ENCODE measurements at regions not wholly inside any gene's neighbourhood (a gene's known extent, or its start where the extent isn't known, plus 50 kb on each side); places are given as distances from the start of the nearest gene placed in this dataset.
"Not testable (repeated sequence)": the region's sequence is repeated elsewhere in the genome, so short reads cannot be mapped to it uniquely, and the experiment has no call there.

GRCh38 chr2:111390605-111391004 is 269.9 kb downstream of the BCL2L11 start:
- FAIRE-seq = peak; percentile 50

GRCh38 chr2:111395350-111396128 is 274.8 kb downstream of the BCL2L11 start:
- H2AFZ ChIP-seq (ENCODE audit: low read length); H3K4me2 ChIP-seq (ENCODE audit: insufficient read depth in 1 of 2, low read depth in 2 of 2, low read length in 2 of 2); H3K4me1 ChIP-seq (replicated peaks in 1 of 4; ENCODE audit: control insufficient read depth in 3 of 4, insufficient read depth in 4 of 4, low read length in 3 of 4); H3K4ac ChIP-seq (replicated peaks; ENCODE audit: insufficient read length, low read depth, low read length); H2BK20ac ChIP-seq (ENCODE audit: low read length); H3K14ac ChIP-seq (ENCODE audit: insufficient read length); H3K36me3 ChIP-seq (ENCODE audit: control insufficient read depth in 2 of 4, insufficient read depth in 4 of 4, low read length in 3 of 4); H2AK5ac ChIP-seq (ENCODE audit: low read depth, low read length); H3K4me3 ChIP-seq (ENCODE audit: extremely low read depth in 1 of 4, insufficient read depth in 2 of 4, low read depth in 3 of 4, low read length in 4 of 4); H3K56ac ChIP-seq (replicated peaks; ENCODE audit: insufficient read length, low read depth, low read length); H3K9me3 ChIP-seq (ENCODE audit: insufficient read depth in 2 of 2, low read depth in 1 of 2, low read length in 1 of 2); H2BK120ac ChIP-seq (replicated peaks; ENCODE audit: low read depth, low read length); H3K27me3 ChIP-seq (replicated peaks in 1 of 4; ENCODE audit: control insufficient read depth in 3 of 4, extremely low read depth in 1 of 4, insufficient read depth in 3 of 4, low read length in 3 of 4); H3K18ac ChIP-seq (ENCODE audit: extremely low read depth, low read length); H3K23me2 ChIP-seq (ENCODE audit: low read depth, low read length); H3K79me1 ChIP-seq (ENCODE audit: low read depth, low read length); H3K79me2 ChIP-seq (ENCODE audit: control insufficient read depth in 1 of 2, insufficient read depth in 2 of 2, low read length in 2 of 2); H3K27ac ChIP-seq (ENCODE audit: low read depth, low read length); DNase-seq (ENCODE audit: low read depth in 1 of 2, low spot score in 2 of 2); H4K5ac ChIP-seq (ENCODE audit: insufficient read length, low read depth, low read length); H2BK12ac ChIP-seq (ENCODE audit: low read depth, low read length); H3K9ac ChIP-seq (replicated peaks in 1 of 4; ENCODE audit: extremely low read depth in 1 of 4, low read depth in 3 of 4, low read length in 3 of 4); H2BK15ac ChIP-seq (ENCODE audit: low read length); H3K23ac ChIP-seq (ENCODE audit: insufficient read length); H2BK5ac ChIP-seq (ENCODE audit: low read depth, low read length); POLR2A ChIA-PET (ENCODE audit: partially characterized antibody); H4K8ac ChIP-seq (ENCODE audit: extremely low read depth, insufficient read depth, low read length); H4K20me1 ChIP-seq (replicated peaks in 1 of 2; ENCODE audit: control insufficient read depth in 1 of 2, insufficient read depth in 2 of 2, low read length in 2 of 2); H4K91ac ChIP-seq (replicated peaks; ENCODE audit: insufficient read length, low read length); CTCF ChIA-PET (ENCODE audit: partially characterized antibody); FAIRE-seq: not testable (repeated sequence)
- WGBS, 2 experiments (ENCODE audit: extremely low coverage in 1 of 2, insufficient coverage in 1 of 2, insufficient read length in 1 of 2, insufficient replicate concordance in 2 of 2, low coverage in 1 of 2, low lambda C conversion rate in 2 of 2, missing lambda C conversion rate in 1 of 2) = 81% methylated on average over 6 of the region's 10 CpGs; no CpG with 5 or more reads in 1 of the 2 experiments

More at GRCh38 chr2:111390605-111391004, 269.9 kb downstream of the BCL2L11 start:
- H2BK15ac ChIP-seq (ENCODE audit: low read length); H4K20me1 ChIP-seq (replicated peaks in 1 of 2; ENCODE audit: control insufficient read depth in 1 of 2, insufficient read depth in 2 of 2, low read length in 2 of 2); H2BK20ac ChIP-seq (ENCODE audit: low read length); H2BK120ac ChIP-seq (replicated peaks; ENCODE audit: low read depth, low read length); H4K91ac ChIP-seq (replicated peaks; ENCODE audit: insufficient read length, low read length); H3K27ac ChIP-seq (ENCODE audit: low read depth, low read length); H3K4me1 ChIP-seq (replicated peaks in 1 of 4; ENCODE audit: control insufficient read depth in 3 of 4, insufficient read depth in 4 of 4, low read length in 3 of 4); H3K36me3 ChIP-seq (ENCODE audit: control insufficient read depth in 2 of 4, insufficient read depth in 4 of 4, low read length in 3 of 4); H2BK12ac ChIP-seq (ENCODE audit: low read depth, low read length); H3K23me2 ChIP-seq (ENCODE audit: low read depth, low read length); H4K5ac ChIP-seq (ENCODE audit: insufficient read length, low read depth, low read length); H3K14ac ChIP-seq (ENCODE audit: insufficient read length); H3K9me3 ChIP-seq (ENCODE audit: insufficient read depth in 2 of 2, low read depth in 1 of 2, low read length in 1 of 2); CTCF ChIA-PET (ENCODE audit: partially characterized antibody); H2BK5ac ChIP-seq (ENCODE audit: low read depth, low read length); H2AK5ac ChIP-seq (ENCODE audit: low read depth, low read length); H3K4ac ChIP-seq (replicated peaks; ENCODE audit: insufficient read length, low read depth, low read length); H3K18ac ChIP-seq (ENCODE audit: extremely low read depth, low read length); H3K79me2 ChIP-seq (ENCODE audit: control insufficient read depth in 1 of 2, insufficient read depth in 2 of 2, low read length in 2 of 2); POLR2A ChIA-PET (ENCODE audit: partially characterized antibody); DNase-seq (ENCODE audit: low read depth in 1 of 2, low spot score in 2 of 2); H3K27me3 ChIP-seq (replicated peaks in 1 of 4; ENCODE audit: control insufficient read depth in 3 of 4, extremely low read depth in 1 of 4, insufficient read depth in 3 of 4, low read length in 3 of 4); H3K4me2 ChIP-seq (ENCODE audit: insufficient read depth in 1 of 2, low read depth in 2 of 2, low read length in 2 of 2); H3K56ac ChIP-seq (replicated peaks; ENCODE audit: insufficient read length, low read depth, low read length); H3K4me3 ChIP-seq (ENCODE audit: extremely low read depth in 1 of 4, insufficient read depth in 2 of 4, low read depth in 3 of 4, low read length in 4 of 4); H3K23ac ChIP-seq (ENCODE audit: insufficient read length); H4K8ac ChIP-seq (ENCODE audit: extremely low read depth, insufficient read depth, low read length); H3K9ac ChIP-seq (replicated peaks in 1 of 4; ENCODE audit: extremely low read depth in 1 of 4, low read depth in 3 of 4, low read length in 3 of 4); H3K79me1 ChIP-seq (ENCODE audit: low read depth, low read length); H2AFZ ChIP-seq (ENCODE audit: low read length): not testable (repeated sequence)
- 100% methylated on average over 1 of the region's 2 CpGs; no CpG with 5 or more reads in 1 of the 2 experiments for WGBS, 2 experiments (ENCODE audit: extremely low coverage in 1 of 2, insufficient coverage in 1 of 2, insufficient read length in 1 of 2, insufficient replicate concordance in 2 of 2, low coverage in 1 of 2, low lambda C conversion rate in 2 of 2, missing lambda C conversion rate in 1 of 2)

Measured in H1 (cell line).